Urinary bladder (tissue), 3 donors: ENCODE measurements at regions not wholly inside any gene's neighbourhood (a gene's known extent, or its start where the extent isn't known, plus 50 kb on each side); places are given as distances from the start of the nearest gene placed in this dataset.
"Not testable (repeated sequence)": the region's sequence is repeated elsewhere in the genome, so short reads cannot be mapped to it uniquely, and the experiment has no call there.

Source experiments
- DNase-seq: peaks from one replicate; pipeline ENCODE4 v3.0.0-alpha.2; 2015; ENCODE audit errors: extremely low spot score
- H3K27ac ChIP-seq: one replicate; pipeline ENCODE4 v1.5.1; 2013; ENCODE audit warnings: low read depth, mild to moderate bottlenecking, moderate library complexity
- H3K36me3 ChIP-seq: one replicate; pipeline ENCODE4 v1.6.1; 2013; ENCODE audit warnings: mild to moderate bottlenecking, moderate library complexity; ENCODE audit not compliant: insufficient read depth
- H3K4me1 ChIP-seq: one replicate; pipeline ENCODE4 v1.6.1; 2013; ENCODE audit warnings: mild to moderate bottlenecking, moderate library complexity; ENCODE audit not compliant: insufficient read depth
- H3K4me3 ChIP-seq: one replicate; pipeline ENCODE4 v1.5.1; 2013; ENCODE audit warnings: low read depth, low read length
- WGBS: extraction: QIAGEN DNeasy Blood & Tissue Kit; methylation state at CpG from one replicate; pipeline ENCODE4 v1.1.7; 2013; 5-methylcytosine and 5-hydroxymethylcytosine counted together
- donor health status: healthy with polysubstance abuse.
- donor health status: healthy.

GRCh38 chr14:99036611-99037293 is 235.2 kb downstream of the BCL11B start:
- Histone ChIP-seq H3K4me3 (no peak overlapping the region), H3K27ac (no peak overlapping the region)
- WGBS, result 87% methylated on average over 25 of the region's 25 CpGs

GRCh38 chr14:99037326-99037725 is 234.7 kb downstream of the BCL11B start:
- H3K27ac ChIP-seq, DNase-seq: not testable (repeated sequence)
- WGBS, result 86% methylated on average over 1 of the region's 1 CpG

More at GRCh38 chr14:99036611-99037293, 235.2 kb downstream of the BCL11B start:
- DNase-seq, result no peak
- Histone ChIP-seq H3K4me1 (no peaks in the 10 kb centered on the region), H3K36me3 (no peaks in the 10 kb centered on the region)

GRCh38 chr14:99037777-99038430 is 234.1 kb downstream of the BCL11B start:
- H3K36me3 ChIP-seq, result no peaks in the 10 kb centered on the region
- no peak overlapping the region for H3K27ac ChIP-seq
- DNase-seq, result no peak
- no peaks in the 10 kb centered on the region for H3K4me1 ChIP-seq
- H3K4me3 ChIP-seq, result no peak overlapping the region
- 64% methylated on average over 10 of the region's 10 CpGs for WGBS

More at GRCh38 chr14:99037326-99037725, 234.7 kb downstream of the BCL11B start:
- not testable (repeated sequence) for H3K36me3 ChIP-seq, H3K4me3 ChIP-seq, H3K4me1 ChIP-seq

GRCh38 chr14:99038431-99038820 is 233.6 kb downstream of the BCL11B start:
- no peak overlapping the region for H3K4me3 ChIP-seq
- WGBS, result 75% methylated on average over 4 of the region's 4 CpGs
- DNase-seq, result no peak
- H3K27ac ChIP-seq, result no peak overlapping the region
- H3K4me1 ChIP-seq, result no peaks in the 10 kb centered on the region
- no peaks in the 10 kb centered on the region for H3K36me3 ChIP-seq

- Histone ChIP-seq H3K27ac (no peak overlapping the region), H3K4me1 (no peaks in the 10 kb centered on the region), H3K4me3 (no peak overlapping the region), H3K36me3 (no peaks in the 10 kb centered on the region)
- DNase-seq, result no peak
- WGBS, result 92% methylated on average over 12 of the region's 12 CpGs
Observed at GRCh38 chr14:99039331-99040041, 232.5 kb downstream of the BCL11B start.

- H3K27ac ChIP-seq, result no peak overlapping the region
- no peaks in the 10 kb centered on the region for H3K36me3 ChIP-seq
- no peak overlapping the region for H3K4me3 ChIP-seq
- WGBS, result 77% methylated on average over 18 of the region's 18 CpGs
- DNase-seq, result no peak
- H3K4me1 ChIP-seq, result no peaks in the 10 kb centered on the region
Observed at GRCh38 chr14:99040052-99040451, 231.9 kb downstream of the BCL11B start.

GRCh38 chr14:99040711-99041110 is 231.3 kb downstream of the BCL11B start:
- WGBS, result 92% methylated on average over 17 of the region's 17 CpGs
- no peak overlapping the region for H3K4me3 ChIP-seq
- DNase-seq, result no peak
- no peaks in the 10 kb centered on the region for H3K4me1 ChIP-seq
- H3K27ac ChIP-seq, result no peak overlapping the region
- no peaks in the 10 kb centered on the region for H3K36me3 ChIP-seq

- H3K27ac ChIP-seq, result no peak overlapping the region
- no peak overlapping the region for H3K4me3 ChIP-seq
- no peak for DNase-seq
- H3K4me1 ChIP-seq, result no peaks in the 10 kb centered on the region
- no peaks in the 10 kb centered on the region for H3K36me3 ChIP-seq
- WGBS, result 85% methylated on average over 8 of the region's 8 CpGs
Observed at GRCh38 chr14:99041141-99041819, 230.7 kb downstream of the BCL11B start.

GRCh38 chr14:99041820-99042174 is 230.2 kb downstream of the BCL11B start:
- no peak overlapping the region for H3K4me3 ChIP-seq
- H3K36me3 ChIP-seq, result no peaks in the 10 kb centered on the region
- H3K27ac ChIP-seq, result no peak overlapping the region
- WGBS, result 93% methylated on average over 5 of the region's 5 CpGs
- DNase-seq, result no peak
- no peaks in the 10 kb centered on the region for H3K4me1 ChIP-seq

- H3K27ac ChIP-seq, result no peak overlapping the region
- no peaks in the 10 kb centered on the region for H3K36me3 ChIP-seq
- H3K4me1 ChIP-seq, result no peaks in the 10 kb centered on the region
- WGBS, result 88% methylated on average over 19 of the region's 19 CpGs
- no peak for DNase-seq
- H3K4me3 ChIP-seq, result no peak overlapping the region
Observed at GRCh38 chr14:99042381-99043266, 229.4 kb downstream of the BCL11B start.

GRCh38 chr14:99043267-99043615 is 228.8 kb downstream of the BCL11B start:
- H3K36me3 ChIP-seq, result no peaks in the 10 kb centered on the region
- no peak overlapping the region for H3K4me3 ChIP-seq
- no peak overlapping the region for H3K27ac ChIP-seq
- WGBS, result 62% methylated on average over 5 of the region's 5 CpGs
- DNase-seq, result no peak
- no peaks in the 10 kb centered on the region for H3K4me1 ChIP-seq

- H3K4me1 ChIP-seq, result no peaks in the 10 kb centered on the region
- DNase-seq, result no peak
- H3K36me3 ChIP-seq, result no peaks in the 10 kb centered on the region
- H3K4me3 ChIP-seq, result no peak overlapping the region
- 94% methylated on average over 1 of the region's 1 CpG for WGBS
- no peak overlapping the region for H3K27ac ChIP-seq
Observed at GRCh38 chr14:99043756-99044155, 228.2 kb downstream of the BCL11B start.

GRCh38 chr14:99047441-99048031 is 224.5 kb downstream of the BCL11B start:
- H3K27ac ChIP-seq, result no peak overlapping the region
- DNase-seq, result no peak

More at GRCh38 chr14:99047441-99048031, 224.5 kb downstream of the BCL11B start:
- H3K36me3 ChIP-seq, result no peaks in the 10 kb centered on the region
- WGBS, result 64% methylated on average over 14 of the region's 14 CpGs
- no peak overlapping the region for H3K4me3 ChIP-seq
- H3K4me1 ChIP-seq, result no peaks in the 10 kb centered on the region
